AG08396 (cell line): ENCODE measurements at regions not wholly inside any gene's neighbourhood (a gene's known extent, or its start where the extent isn't known, plus 50 kb on each side); places are given as distances from the start of the nearest gene placed in this dataset.
"Not testable (repeated sequence)": the region's sequence is repeated elsewhere in the genome, so short reads cannot be mapped to it uniquely, and the experiment has no call there.

Source experiments
- DNase-seq: peaks from one replicate; pipeline ENCODE4 v3.0.0; 2012; ENCODE audit warnings: low spot score, mixed read lengths

GRCh38 chr2:208935531-208935930 lies 488.3 kb upstream of the MAP2 start:
- no peak for DNase-seq

- no peak for DNase-seq
Measured at GRCh38 chr2:208937521-208937920, 486.3 kb upstream of the MAP2 start.

GRCh38 chr2:208939852-208940251 lies 484.0 kb upstream of the MAP2 start:
- DNase-seq, result no peak

DNA sequence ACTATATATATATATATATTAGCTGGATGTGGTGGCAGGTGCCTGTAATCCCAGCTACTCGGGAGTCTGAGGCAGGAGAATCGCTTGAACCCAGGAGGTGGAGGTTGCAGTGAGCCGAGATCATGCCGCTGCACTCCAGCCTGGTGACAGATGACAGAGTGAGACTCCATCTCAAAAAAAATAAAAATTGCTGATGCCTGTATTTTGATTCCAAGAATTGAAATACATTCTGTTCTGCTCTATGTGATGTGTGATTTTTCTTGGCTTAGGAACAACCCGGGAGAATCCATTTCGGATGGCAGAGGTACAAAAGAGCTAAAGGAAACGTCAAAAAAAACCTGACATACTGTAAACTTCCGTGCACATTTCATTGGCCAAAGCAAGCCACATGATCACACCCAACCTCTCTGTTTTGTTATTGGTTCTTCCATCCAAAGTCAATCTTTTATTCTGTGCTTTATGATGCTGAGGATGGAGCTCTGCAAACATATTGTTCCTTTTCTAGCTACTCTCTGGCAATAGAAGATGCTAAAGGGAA lies 478.1 kb upstream of the MAP2 start:
- DNase-seq, result no peak

DNA sequence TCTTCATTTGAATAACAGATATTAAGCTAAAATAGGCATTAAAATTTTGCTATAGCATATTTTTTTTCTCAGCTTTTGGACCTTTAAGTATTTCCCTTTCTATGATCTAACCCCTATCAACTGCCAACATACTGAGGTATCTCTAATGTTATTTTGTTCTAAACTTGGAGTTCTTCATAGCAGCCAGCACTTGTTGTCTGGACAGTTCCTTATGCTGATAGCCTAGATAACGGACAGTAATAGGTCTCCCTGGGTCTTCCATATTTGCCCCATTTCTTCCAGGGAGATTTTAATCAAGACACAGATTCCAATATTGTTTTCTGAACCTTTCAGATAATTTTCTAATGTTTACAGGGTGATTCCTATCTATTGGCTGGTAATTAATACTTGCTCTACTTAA lies 475.8 kb upstream of the MAP2 start:
- DNase-seq, result no peak

DNA sequence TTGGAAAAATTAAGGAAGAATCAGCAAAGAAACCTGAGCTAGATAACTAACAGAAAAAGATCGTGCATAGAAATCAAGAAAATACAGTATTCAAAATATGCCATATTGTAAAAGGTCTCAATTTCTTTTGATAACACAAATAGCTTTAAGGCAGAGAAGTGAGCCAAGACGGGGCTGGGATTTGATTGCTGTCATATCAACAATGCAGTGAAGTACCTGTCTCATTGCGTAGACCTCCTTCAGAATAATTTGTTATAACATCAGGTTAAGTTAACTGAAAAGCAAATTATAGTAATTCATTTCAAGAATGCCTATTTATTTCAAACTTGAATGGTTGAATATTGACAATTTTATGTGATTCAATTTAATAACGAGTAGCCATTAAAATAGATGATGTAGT lies 453.8 kb upstream of the MAP2 start:
- DNase-seq, result no peak

DNA sequence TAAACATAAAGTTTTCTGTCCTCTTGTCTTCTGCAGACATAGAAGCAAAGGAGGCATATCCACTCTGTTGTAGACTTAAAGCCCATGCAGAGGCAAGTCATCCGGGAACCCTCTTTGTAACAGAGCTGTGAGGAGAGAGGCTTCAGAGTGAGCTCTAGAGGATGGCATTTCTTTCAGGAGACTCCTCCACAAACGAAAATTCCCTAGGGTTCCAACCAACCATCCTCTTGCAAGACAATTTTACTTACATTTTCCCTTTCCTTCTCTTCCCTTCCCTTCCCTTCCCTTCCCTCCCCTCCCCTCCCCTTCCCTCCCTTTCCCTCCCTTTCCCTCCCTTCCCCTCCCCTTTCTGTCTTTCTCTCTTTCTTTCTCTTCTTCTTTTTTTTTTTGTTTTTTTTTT lies 446.3 kb upstream of the MAP2 start:
- no peak for DNase-seq

- no peak for DNase-seq
Measured at GRCh38 chr2:208978946-208979345, 444.9 kb upstream of the MAP2 start.

GRCh38 chr2:208980321-208980720 lies 443.5 kb upstream of the MAP2 start:
- DNase-seq, result no peak

DNA sequence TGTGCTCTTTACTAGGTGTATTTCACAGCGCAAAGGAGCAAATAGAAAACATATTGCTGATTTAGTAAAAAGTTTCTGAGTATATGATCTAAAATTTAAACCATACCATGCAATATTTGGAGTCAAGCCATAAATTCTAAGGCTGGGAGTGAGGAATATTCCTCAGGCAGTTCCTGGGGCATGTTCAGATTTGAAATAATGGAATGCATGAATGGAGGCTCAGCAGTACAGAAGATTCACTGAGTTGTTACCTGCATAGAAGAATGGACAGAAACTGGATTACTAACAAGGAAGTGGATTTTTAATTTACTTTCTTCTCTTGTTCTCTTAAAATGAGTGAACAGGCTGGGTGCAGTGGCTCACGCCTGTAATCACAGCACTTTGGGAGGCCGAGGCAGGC lies 441.0 kb upstream of the MAP2 start:
- DNase-seq, result no peak

- no peak for DNase-seq
Measured at GRCh38 chr2:208983486-208983885, 440.4 kb upstream of the MAP2 start.

GRCh38 chr2:208984376-208985090 lies 439.3 kb upstream of the MAP2 start:
- no peak for DNase-seq

DNA sequence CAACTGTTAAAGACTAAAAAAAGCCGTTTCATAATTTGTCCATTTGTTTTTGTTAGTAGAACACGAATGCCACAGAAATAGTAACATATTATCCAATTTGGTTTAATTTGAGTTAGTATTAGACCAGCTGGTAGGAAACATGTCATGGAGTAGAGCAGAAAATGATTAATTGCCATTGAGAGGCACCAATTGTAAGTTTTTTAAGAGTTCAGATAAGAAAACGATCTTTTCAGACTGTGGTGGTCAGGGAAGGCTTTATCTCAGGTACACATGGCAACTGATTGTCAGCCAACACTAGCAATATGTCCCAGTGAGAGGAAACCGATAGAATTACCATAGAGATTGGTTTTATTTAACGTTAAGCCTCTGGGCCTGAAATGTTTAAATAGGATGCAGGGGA lies 438.2 kb upstream of the MAP2 start:
- no peak for DNase-seq

GRCh38 chr2:208990716-208991115 lies 433.1 kb upstream of the MAP2 start:
- no peak for DNase-seq

DNA sequence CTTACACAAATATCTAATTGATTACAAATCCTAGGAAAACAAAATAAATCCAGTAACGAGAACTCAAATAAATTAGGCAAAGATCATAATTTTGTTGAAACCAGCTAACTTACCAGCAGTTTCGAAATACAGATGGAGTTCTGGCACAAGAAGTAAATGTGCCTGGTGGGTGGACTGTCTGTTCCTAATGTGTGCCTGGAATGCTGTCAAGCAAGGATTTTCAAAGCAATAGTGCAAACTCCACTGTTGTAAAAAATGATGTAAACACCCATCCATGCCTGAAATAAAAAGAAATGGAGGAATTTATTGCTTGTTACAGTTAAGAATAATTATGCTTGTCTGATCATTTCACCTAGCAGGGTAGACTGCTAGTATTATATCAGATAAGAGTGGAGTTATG lies 423.9 kb upstream of the MAP2 start:
- DNase-seq, result no peak

DNA sequence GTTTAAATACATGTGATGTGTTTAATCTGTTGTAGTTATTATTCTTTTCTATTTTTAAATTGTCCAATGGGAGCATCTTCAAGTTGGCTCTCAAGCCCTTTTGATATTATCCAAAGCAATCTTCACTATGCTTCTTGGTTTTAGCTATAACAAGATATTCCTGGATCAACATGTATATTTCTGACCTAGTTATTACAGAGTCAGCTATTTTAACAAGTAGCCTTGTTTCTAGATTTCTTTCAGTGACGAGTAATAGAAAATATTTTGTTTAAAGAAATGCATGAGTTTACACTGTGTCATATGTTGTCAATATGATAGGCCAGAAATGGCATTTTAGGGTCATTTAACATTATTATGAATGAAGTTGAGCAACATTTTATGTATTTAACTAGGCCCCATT lies 421.8 kb upstream of the MAP2 start:
- no peak for DNase-seq

DNA sequence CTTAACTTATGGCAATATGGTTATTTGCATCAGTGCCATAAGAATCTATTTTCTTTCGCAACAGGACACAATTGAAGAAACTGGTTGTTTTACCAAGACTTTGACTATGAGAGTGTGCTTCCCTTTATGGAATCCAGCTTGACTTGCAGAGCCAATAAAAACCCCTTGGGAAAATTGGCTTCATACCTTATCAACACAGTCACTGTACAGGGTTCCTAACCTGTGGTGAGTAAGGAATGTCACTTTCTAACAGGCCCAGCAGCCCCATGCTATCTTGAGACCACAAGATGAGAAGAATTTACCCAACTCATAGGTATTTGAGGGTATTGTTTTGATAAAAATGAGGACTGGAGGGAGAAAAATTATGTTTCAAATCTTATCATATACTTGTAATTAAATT lies 418.5 kb upstream of the MAP2 start:
- DNase-seq, result no peak

- DNase-seq, result no peak
Measured at GRCh38 chr2:209008636-209009287, 415.1 kb upstream of the MAP2 start.

DNA sequence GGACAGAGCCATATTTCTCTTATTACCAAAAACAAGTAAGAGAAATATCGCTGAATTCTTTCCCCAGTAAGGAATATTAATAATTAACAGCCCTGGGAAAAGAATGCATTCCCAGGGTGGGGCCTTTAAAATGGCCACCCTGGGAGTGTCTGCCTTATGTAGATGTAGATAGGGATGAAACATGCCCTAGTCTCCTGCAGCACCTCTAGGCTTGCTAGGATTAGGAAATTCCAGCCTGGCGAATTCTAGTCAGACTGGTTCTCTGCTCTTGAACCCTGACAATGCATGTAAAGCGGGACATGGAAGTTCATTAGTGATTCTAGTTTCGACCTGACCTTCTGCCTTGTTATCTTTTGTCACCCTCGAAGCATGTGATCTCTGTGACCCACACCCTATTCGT lies 405.2 kb upstream of the MAP2 start:
- DNase-seq, result not testable (repeated sequence)

GRCh38 chr2:209029249-209029648 lies 394.6 kb upstream of the MAP2 start:
- DNase-seq, result no peak

GRCh38 chr2:209044307-209044706 lies 379.5 kb upstream of the MAP2 start:
- DNase-seq, result no peak

DNA sequence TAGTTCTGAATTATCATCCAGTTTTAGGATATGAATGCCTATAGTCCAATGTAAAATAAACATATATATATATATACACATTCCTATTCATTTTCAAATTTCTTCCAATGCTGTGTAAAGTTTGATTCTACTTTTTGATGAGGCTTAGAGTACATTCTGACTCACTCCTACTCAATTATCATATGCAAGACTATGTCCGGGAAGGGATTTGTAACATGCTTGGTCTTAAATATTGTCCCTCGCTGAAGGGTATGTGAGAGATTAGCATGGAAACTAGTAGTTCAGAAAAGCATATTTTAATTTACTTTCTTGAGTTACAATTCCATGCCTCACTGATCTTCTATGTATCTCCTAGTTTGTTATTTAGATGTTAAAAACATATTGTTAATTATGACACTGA lies 377.7 kb upstream of the MAP2 start:
- DNase-seq, result no peak

DNA sequence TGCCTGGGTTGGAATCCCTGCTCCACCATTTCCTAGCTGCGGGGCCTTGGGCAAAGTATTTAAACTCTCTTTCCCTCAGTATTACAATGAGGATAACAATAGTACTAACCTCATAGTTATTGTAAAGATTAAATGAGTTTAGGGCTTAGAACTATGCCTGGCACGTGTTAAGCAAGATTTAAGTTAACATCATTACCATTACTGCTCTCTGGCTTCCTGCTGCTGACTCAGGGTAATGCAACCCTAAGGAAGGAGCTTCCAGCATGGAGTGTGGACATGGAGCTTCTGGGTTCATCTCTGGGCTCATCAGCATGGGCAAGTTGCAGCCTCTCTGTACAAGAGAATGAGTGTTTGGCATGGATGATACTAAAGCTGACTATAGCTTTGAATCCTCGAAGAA lies 374.2 kb upstream of the MAP2 start:
- DNase-seq, result no peak

DNA sequence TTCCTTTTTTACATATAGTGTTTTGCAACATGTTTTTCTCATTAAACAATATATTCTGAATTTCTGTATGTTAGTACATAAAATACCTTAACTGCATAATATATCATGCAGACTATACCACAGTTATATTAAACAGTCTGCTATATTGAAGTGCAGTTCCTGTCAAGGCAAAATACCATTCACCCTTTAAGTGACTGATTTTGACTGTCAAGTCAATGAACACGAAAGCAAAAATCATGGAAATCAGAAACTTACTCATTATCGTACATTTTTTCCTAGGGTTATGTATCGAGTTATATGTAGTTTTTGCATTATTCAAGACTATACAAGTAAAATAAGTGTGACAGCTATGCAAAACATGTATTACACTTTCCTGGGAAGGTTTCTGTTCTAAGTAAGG lies 361.6 kb upstream of the MAP2 start:
- DNase-seq, result no peak
